ENCODE measurements at regions not wholly inside any gene's neighbourhood (a gene's known extent, or its start where the extent isn't known, plus 50 kb on each side); places are given as distances from the start of the nearest gene placed in this dataset.

GRCh38 chr4:121477480-121477879, 96.7 kb upstream of the QRFPR start:
- DNase-seq (ENCODE audit: low read depth in 1 of 2, low spot score in 1 of 2) = no peak
- Histone ChIP-seq H3K27me3 (ENCODE audit: insufficient read depth, poor library complexity, severe bottlenecking) (no peaks in the 10 kb centered on the region), H3K27ac (replicated peaks) (no peak overlapping the region), H3K4me3 (replicated peaks; ENCODE audit: insufficient read depth, low read length) (no peak overlapping the region)
- TF ChIP-seq REST (IDR thresholded peaks at IDR 0.05; ENCODE audit: insufficient replicate concordance, low read depth) (no peak), CTCF (IDR thresholded peaks at IDR 0.05; ENCODE audit: insufficient read depth, low read length) (no peak), POLR2AphosphoS5 (IDR thresholded peaks at IDR 0.05; ENCODE audit: low read depth) (no peak), GABPA (IDR thresholded peaks at IDR 0.05; ENCODE audit: low read depth) (no peak), SPI1 (IDR thresholded peaks at IDR 0.05; ENCODE audit: borderline replicate concordance, low read depth) (no peak)

- Histone ChIP-seq H3K27ac (replicated peaks) (no peak overlapping the region), H3K27me3 (ENCODE audit: insufficient read depth, poor library complexity, severe bottlenecking) (no peaks in the 10 kb centered on the region), H3K4me3 (replicated peaks; ENCODE audit: insufficient read depth, low read length) (no peak overlapping the region)
- TF ChIP-seq GABPA (IDR thresholded peaks at IDR 0.05; ENCODE audit: low read depth) (no peak), SPI1 (IDR thresholded peaks at IDR 0.05; ENCODE audit: borderline replicate concordance, low read depth) (no peak), POLR2AphosphoS5 (IDR thresholded peaks at IDR 0.05; ENCODE audit: low read depth) (no peak), REST (IDR thresholded peaks at IDR 0.05; ENCODE audit: insufficient replicate concordance, low read depth) (no peak), CTCF (IDR thresholded peaks at IDR 0.05; ENCODE audit: insufficient read depth, low read length) (no peak)
- no peak for DNase-seq (ENCODE audit: low read depth in 1 of 2, low spot score in 1 of 2)
Measured at GRCh38 chr4:121477079-121477478, 96.3 kb upstream of the QRFPR start.

GRCh38 chr4:121472937-121473721, 92.3 kb upstream of the QRFPR start:
- Histone ChIP-seq H3K4me3 (replicated peaks; ENCODE audit: insufficient read depth, low read length) (no peak overlapping the region), H3K27ac (replicated peaks) (no peak overlapping the region), H3K27me3 (ENCODE audit: insufficient read depth, poor library complexity, severe bottlenecking) (no peaks in the 10 kb centered on the region)
- no peak for TF ChIP-seq REST (IDR thresholded peaks at IDR 0.05; ENCODE audit: insufficient replicate concordance, low read depth)
- TF ChIP-seq GABPA (IDR thresholded peaks at IDR 0.05; ENCODE audit: low read depth) = no peak
- no peak for TF ChIP-seq POLR2AphosphoS5 (IDR thresholded peaks at IDR 0.05; ENCODE audit: low read depth)
- TF ChIP-seq SPI1 (IDR thresholded peaks at IDR 0.05; ENCODE audit: borderline replicate concordance, low read depth) = no peak
- no peak for TF ChIP-seq CTCF (IDR thresholded peaks at IDR 0.05; ENCODE audit: insufficient read depth, low read length)
- DNase-seq (ENCODE audit: low read depth in 1 of 2, low spot score in 1 of 2) = no peak

Measured in HL-60 (cell line).